Panc1 (cell line): ENCODE measurements at regions not wholly inside any gene's neighbourhood (a gene's known extent, or its start where the extent isn't known, plus 50 kb on each side); places are given as distances from the start of the nearest gene placed in this dataset.

Experiments used
- ATAC-seq: fragments of 200-7000 bp; cut with Tn5 transposase; 2 replicates; pipeline ENCODE4 v1.9.1; 2020; ENCODE audit warnings: mild to moderate bottlenecking, moderate library complexity
- BruUV-seq: library from RNA; stranded (reverse); fragments of 400-500 nt; replicated peaks from 2 replicates; lab custom pipeline; 2021; lab: Mats Ljungman, UMichigan
- CTCF ChIA-PET: fragments of 300-600 bp; sonication (Branson Sonifier 250); formaldehyde crosslinking; loops from one replicate; lab custom pipeline; 2022; ENCODE audit warnings: antibody characterized with exemption; lab: Charles Lee
- POLR2A ChIA-PET: fragments of 300-600 bp; sonication (Branson Sonifier 250); formaldehyde crosslinking; loops from one replicate; lab custom pipeline; 2022; ENCODE audit warnings: antibody characterized with exemption; lab: Charles Lee
- DNase-seq: peaks from one replicate; pipeline ENCODE4 v3.0.0-alpha.2; 2010; ENCODE audit warnings: low read depth, low spot score
- H3K27ac ChIP-seq: 2 replicates; pipeline ENCODE4 v1.5.1; 2011; ENCODE audit warnings: mild to moderate bottlenecking, low read length, inconsistent platforms
- H3K27me3 ChIP-seq: fragments of 200-500 bp; sonication (Bioruptor generic); 2 replicates; pipeline ENCODE4 v1.6.0; 2014; ENCODE audit warnings: low read length, inconsistent platforms; ENCODE audit not compliant: control insufficient read depth, insufficient read depth
- H3K36me3 ChIP-seq: fragments of 200-500 bp; sonication (Bioruptor generic); 2 replicates; pipeline ENCODE4 v1.5.1; 2014; ENCODE audit warnings: inconsistent platforms, mild to moderate bottlenecking, low read length, moderate library complexity; ENCODE audit not compliant: control insufficient read depth, insufficient read depth
- H3K4me1 ChIP-seq: 2 replicates; pipeline ENCODE4 v1.5.1; 2011; ENCODE audit warnings: inconsistent platforms, mild to moderate bottlenecking, low read length, moderate library complexity; ENCODE audit not compliant: control insufficient read depth, insufficient read depth
- H3K4me3 ChIP-seq, 2 experiments: 2 replicates each; pipeline ENCODE4 v1.5.1; 2011 to 2012; ENCODE audit warnings: low read depth in 2 of 2, low read length in 2 of 2, mild to moderate bottlenecking in 2 of 2, inconsistent platforms in 1 of 2, moderate library complexity in 1 of 2
- H3K9me3 ChIP-seq: fragments of 200-500 bp; sonication (Bioruptor generic); 2 replicates; pipeline ENCODE4 v1.5.1; 2014; ENCODE audit warnings: low read depth, mild to moderate bottlenecking, inconsistent platforms, low read length, moderate library complexity; ENCODE audit not compliant: control insufficient read depth, insufficient read depth
- POLR2AphosphoS5 ChIP-seq: IDR thresholded peaks from 2 replicates; pipeline ENCODE4 v1.6.1; 2012; ENCODE audit warnings: mild to moderate bottlenecking, low read depth, low read length, moderate library complexity
- SIN3A ChIP-seq: IDR thresholded peaks from 2 replicates; pipeline ENCODE4 v1.6.1; 2012; ENCODE audit warnings: low read depth, mild to moderate bottlenecking, low read length, moderate library complexity, borderline replicate concordance; ENCODE audit not compliant: insufficient read depth
- TCF7L2 ChIP-seq: IDR thresholded peaks from 2 replicates; pipeline ENCODE4 v1.6.1; 2011; ENCODE audit warnings: mild to moderate bottlenecking, low read depth, low read length, inconsistent platforms
- in situ Hi-C: cut with HindIII; loops from 2 replicates; pipeline ENCODE4 v1.10.0; 2016; ENCODE audit warnings: low sequenced_read_pairs, low pct_unique_long_range_greater_than_20kb
- intact Hi-C: fragments of 100-400 bp; cut with micrococcal nuclease; formaldehyde crosslinking; loops from one replicate; pipeline ENCODE4 v1.10.0; 2022; ENCODE audit not compliant: unreplicated experiment
- TF ChIP-seq, protein P1 (sequence below): fragments of 450-650 bp; IDR thresholded peaks from 2 replicates; pipeline ENCODE4 v1.5.1; 2017; ENCODE audit warnings: mild to moderate bottlenecking
- TF ChIP-seq, protein P2 (sequence below), 2 experiments: IDR thresholded peaks; 2 replicates each; pipeline ENCODE4 v1.6.1; 2011 to 2012; ENCODE audit warnings: low read depth in 2 of 2, control low read depth in 1 of 2, low read length in 1 of 2, mild to moderate bottlenecking in 1 of 2, moderate library complexity in 1 of 2; ENCODE audit not compliant: insufficient read depth in 1 of 2

DNA sequence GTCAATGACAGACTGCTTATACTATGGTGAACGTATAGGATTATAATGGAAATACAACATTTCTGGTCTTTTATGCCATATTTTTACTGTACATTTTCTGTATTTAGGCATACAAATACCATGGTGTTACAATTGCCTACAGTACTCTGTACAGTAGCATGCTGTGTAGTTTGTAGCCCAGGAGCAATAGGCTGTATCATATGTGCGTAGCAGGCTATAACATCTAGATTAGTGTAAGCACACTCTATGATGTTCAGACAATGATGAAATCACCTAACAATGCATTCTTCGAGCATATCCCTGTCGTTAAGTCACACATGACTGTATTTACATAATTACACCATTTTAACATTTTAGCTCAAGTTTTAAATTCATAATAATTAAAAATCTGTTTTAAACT lies 556.6 kb upstream of the ZNF804A start:
- in situ Hi-C loops, result no loop called here
- no peak for TF ChIP-seq TCF7L2
- no peak for TF ChIP-seq SIN3A
- no peak for TF ChIP-seq POLR2AphosphoS5
- TF ChIP-seq, protein P1, sequence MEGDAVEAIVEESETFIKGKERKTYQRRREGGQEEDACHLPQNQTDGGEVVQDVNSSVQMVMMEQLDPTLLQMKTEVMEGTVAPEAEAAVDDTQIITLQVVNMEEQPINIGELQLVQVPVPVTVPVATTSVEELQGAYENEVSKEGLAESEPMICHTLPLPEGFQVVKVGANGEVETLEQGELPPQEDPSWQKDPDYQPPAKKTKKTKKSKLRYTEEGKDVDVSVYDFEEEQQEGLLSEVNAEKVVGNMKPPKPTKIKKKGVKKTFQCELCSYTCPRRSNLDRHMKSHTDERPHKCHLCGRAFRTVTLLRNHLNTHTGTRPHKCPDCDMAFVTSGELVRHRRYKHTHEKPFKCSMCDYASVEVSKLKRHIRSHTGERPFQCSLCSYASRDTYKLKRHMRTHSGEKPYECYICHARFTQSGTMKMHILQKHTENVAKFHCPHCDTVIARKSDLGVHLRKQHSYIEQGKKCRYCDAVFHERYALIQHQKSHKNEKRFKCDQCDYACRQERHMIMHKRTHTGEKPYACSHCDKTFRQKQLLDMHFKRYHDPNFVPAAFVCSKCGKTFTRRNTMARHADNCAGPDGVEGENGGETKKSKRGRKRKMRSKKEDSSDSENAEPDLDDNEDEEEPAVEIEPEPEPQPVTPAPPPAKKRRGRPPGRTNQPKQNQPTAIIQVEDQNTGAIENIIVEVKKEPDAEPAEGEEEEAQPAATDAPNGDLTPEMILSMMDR, result no peak
- TF ChIP-seq, protein P2, sequence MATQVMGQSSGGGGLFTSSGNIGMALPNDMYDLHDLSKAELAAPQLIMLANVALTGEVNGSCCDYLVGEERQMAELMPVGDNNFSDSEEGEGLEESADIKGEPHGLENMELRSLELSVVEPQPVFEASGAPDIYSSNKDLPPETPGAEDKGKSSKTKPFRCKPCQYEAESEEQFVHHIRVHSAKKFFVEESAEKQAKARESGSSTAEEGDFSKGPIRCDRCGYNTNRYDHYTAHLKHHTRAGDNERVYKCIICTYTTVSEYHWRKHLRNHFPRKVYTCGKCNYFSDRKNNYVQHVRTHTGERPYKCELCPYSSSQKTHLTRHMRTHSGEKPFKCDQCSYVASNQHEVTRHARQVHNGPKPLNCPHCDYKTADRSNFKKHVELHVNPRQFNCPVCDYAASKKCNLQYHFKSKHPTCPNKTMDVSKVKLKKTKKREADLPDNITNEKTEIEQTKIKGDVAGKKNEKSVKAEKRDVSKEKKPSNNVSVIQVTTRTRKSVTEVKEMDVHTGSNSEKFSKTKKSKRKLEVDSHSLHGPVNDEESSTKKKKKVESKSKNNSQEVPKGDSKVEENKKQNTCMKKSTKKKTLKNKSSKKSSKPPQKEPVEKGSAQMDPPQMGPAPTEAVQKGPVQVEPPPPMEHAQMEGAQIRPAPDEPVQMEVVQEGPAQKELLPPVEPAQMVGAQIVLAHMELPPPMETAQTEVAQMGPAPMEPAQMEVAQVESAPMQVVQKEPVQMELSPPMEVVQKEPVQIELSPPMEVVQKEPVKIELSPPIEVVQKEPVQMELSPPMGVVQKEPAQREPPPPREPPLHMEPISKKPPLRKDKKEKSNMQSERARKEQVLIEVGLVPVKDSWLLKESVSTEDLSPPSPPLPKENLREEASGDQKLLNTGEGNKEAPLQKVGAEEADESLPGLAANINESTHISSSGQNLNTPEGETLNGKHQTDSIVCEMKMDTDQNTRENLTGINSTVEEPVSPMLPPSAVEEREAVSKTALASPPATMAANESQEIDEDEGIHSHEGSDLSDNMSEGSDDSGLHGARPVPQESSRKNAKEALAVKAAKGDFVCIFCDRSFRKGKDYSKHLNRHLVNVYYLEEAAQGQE (IDR thresholded peaks at IDR 0.05; ENCODE audit: insufficient read depth in 1 of 2, low read depth in 2 of 2, low read length in 1 of 2), result no peak
- H3K4me1 ChIP-seq, result no peaks in the 10 kb centered on the region
- ChIA-PET POLR2A (no interaction called here), CTCF (no interaction called here)
- no peak for ATAC-seq
- BruUV-seq, result no TSS peak
- no peak overlapping the region for H3K4me3 ChIP-seq
- DNase-seq, result no peak
- H3K27ac ChIP-seq, result no peak overlapping the region
- H3K9me3 ChIP-seq, result no peaks in the 10 kb centered on the region
- H3K36me3 ChIP-seq, result no peaks in the 10 kb centered on the region
- no peaks in the 10 kb centered on the region for H3K27me3 ChIP-seq
- intact Hi-C loops, result no loop called here

DNA sequence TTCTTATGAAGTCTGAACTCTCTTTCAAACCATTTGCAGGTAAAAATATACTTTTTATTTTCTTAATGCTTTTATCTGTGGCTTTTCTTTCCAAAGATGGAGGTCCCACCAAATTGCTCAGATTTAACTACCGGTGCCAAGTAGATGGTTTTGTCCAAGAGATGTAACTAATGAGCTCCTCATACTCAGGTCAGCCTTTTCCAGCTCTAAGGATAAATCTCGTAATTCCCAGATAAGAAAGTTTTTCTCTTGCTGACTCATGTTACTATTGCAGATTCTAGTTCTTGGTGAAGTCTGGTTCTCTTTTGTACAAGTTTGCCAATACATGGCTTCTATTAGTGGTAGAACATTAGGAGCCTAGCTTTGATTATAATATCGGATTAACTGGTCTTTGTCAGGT lies 550.8 kb upstream of the ZNF804A start:
- Histone ChIP-seq H3K4me1 (no peaks in the 10 kb centered on the region), H3K4me3 (no peak overlapping the region), H3K27ac (no peak overlapping the region), H3K36me3 (no peaks in the 10 kb centered on the region), H3K9me3 (no peaks in the 10 kb centered on the region), H3K27me3 (no peaks in the 10 kb centered on the region)
- in situ Hi-C loops, result no loop called here
- ATAC-seq (no peak), DNase-seq (no peak)
- POLR2A ChIA-PET, result no interaction called here
- no TSS peak for BruUV-seq
- intact Hi-C loops, result no loop called here
- CTCF ChIA-PET, result no interaction called here
- TF ChIP-seq, protein P2 (IDR thresholded peaks at IDR 0.05; ENCODE audit: insufficient read depth in 1 of 2, low read depth in 2 of 2, low read length in 1 of 2), result no peak
- TF ChIP-seq, protein P1, result no peak
- TF ChIP-seq SIN3A (no peak), POLR2AphosphoS5 (no peak), TCF7L2 (no peak)
